ENCODE measurements at regions not wholly inside any gene's neighbourhood (a gene's known extent, or its start where the extent isn't known, plus 50 kb on each side); places are given as distances from the start of the nearest gene placed in this dataset.

GRCh38 chr16:13554005-13554404 is 365.9 kb upstream of the ERCC4 start:
- H3K79me2 ChIP-seq = no peaks in the 10 kb centered on the region
- no peaks in the 10 kb centered on the region for H3K4me1 ChIP-seq
- no peak overlapping the region for H3K4me3 ChIP-seq (ENCODE audit: low read depth, low read length)
- H3K9me3 ChIP-seq (ENCODE audit: control insufficient read depth, low read length) = no peaks in the 10 kb centered on the region
- no peak overlapping the region for H3K9ac ChIP-seq
- no peaks in the 10 kb centered on the region for H3K27me3 ChIP-seq (ENCODE audit: control insufficient read depth, insufficient read depth, low read length)
- no peak overlapping the region for H3K27ac ChIP-seq
- H3K4me2 ChIP-seq (ENCODE audit: low read length) = no peak overlapping the region
- TF ChIP-seq CTCF (IDR thresholded peaks at IDR 0.05) = no peak
- no peak overlapping the region for H2AFZ ChIP-seq
- no peaks in the 10 kb centered on the region for H3K36me3 ChIP-seq (ENCODE audit: control insufficient read depth, insufficient read depth, low read length)

GRCh38 chr16:13554643-13555042 is 365.3 kb upstream of the ERCC4 start:
- Histone ChIP-seq H3K36me3 (ENCODE audit: control insufficient read depth, insufficient read depth, low read length) (no peaks in the 10 kb centered on the region), H3K4me3 (ENCODE audit: low read depth, low read length) (no peak overlapping the region), H3K4me2 (ENCODE audit: low read length) (no peak overlapping the region), H3K9me3 (ENCODE audit: control insufficient read depth, low read length) (no peaks in the 10 kb centered on the region), H3K27me3 (ENCODE audit: control insufficient read depth, insufficient read depth, low read length) (no peaks in the 10 kb centered on the region), H2AFZ (no peak overlapping the region), H3K27ac (no peak overlapping the region), H3K79me2 (no peaks in the 10 kb centered on the region), H3K9ac (no peak overlapping the region), H3K4me1 (no peaks in the 10 kb centered on the region)
- TF ChIP-seq CTCF (IDR thresholded peaks at IDR 0.05) = no peak

GRCh38 chr16:13557418-13557817 is 362.5 kb upstream of the ERCC4 start:
- no peak overlapping the region for H3K4me2 ChIP-seq (ENCODE audit: low read length)
- no peaks in the 10 kb centered on the region for H3K79me2 ChIP-seq
- H3K27me3 ChIP-seq (ENCODE audit: control insufficient read depth, insufficient read depth, low read length) = no peaks in the 10 kb centered on the region

GRCh38 chr16:13558752-13559151 is 361.2 kb upstream of the ERCC4 start:
- Histone ChIP-seq H3K4me3 (ENCODE audit: low read depth, low read length) (no peak overlapping the region), H3K36me3 (ENCODE audit: control insufficient read depth, insufficient read depth, low read length) (no peaks in the 10 kb centered on the region), H3K9ac (no peak overlapping the region), H3K4me2 (ENCODE audit: low read length) (no peak overlapping the region), H3K27ac (no peak overlapping the region), H2AFZ (no peak overlapping the region), H3K79me2 (no peaks in the 10 kb centered on the region), H3K4me1 (no peaks in the 10 kb centered on the region), H3K27me3 (ENCODE audit: control insufficient read depth, insufficient read depth, low read length) (no peaks in the 10 kb centered on the region), H3K9me3 (ENCODE audit: control insufficient read depth, low read length) (no peaks in the 10 kb centered on the region)
- TF ChIP-seq CTCF (IDR thresholded peaks at IDR 0.05) = no peak

More at GRCh38 chr16:13557418-13557817, 362.5 kb upstream of the ERCC4 start:
- Histone ChIP-seq H3K9me3 (ENCODE audit: control insufficient read depth, low read length) (no peaks in the 10 kb centered on the region), H2AFZ (no peak overlapping the region), H3K9ac (no peak overlapping the region), H3K27ac (no peak overlapping the region), H3K36me3 (ENCODE audit: control insufficient read depth, insufficient read depth, low read length) (no peaks in the 10 kb centered on the region), H3K4me3 (ENCODE audit: low read depth, low read length) (no peak overlapping the region), H3K4me1 (no peaks in the 10 kb centered on the region)
- no peak for TF ChIP-seq CTCF (IDR thresholded peaks at IDR 0.05)

GRCh38 chr16:13559624-13560023 is 360.3 kb upstream of the ERCC4 start:
- TF ChIP-seq CTCF (IDR thresholded peaks at IDR 0.05) = no peak

More at GRCh38 chr16:13559624-13560023, 360.3 kb upstream of the ERCC4 start:
- Histone ChIP-seq H3K4me2 (ENCODE audit: low read length) (no peak overlapping the region), H3K4me1 (no peaks in the 10 kb centered on the region), H3K27ac (no peak overlapping the region), H3K36me3 (ENCODE audit: control insufficient read depth, insufficient read depth, low read length) (no peaks in the 10 kb centered on the region), H2AFZ (no peak overlapping the region), H3K4me3 (ENCODE audit: low read depth, low read length) (no peak overlapping the region), H3K79me2 (no peaks in the 10 kb centered on the region), H3K27me3 (ENCODE audit: control insufficient read depth, insufficient read depth, low read length) (no peaks in the 10 kb centered on the region), H3K9ac (no peak overlapping the region), H3K9me3 (ENCODE audit: control insufficient read depth, low read length) (no peaks in the 10 kb centered on the region)
